ENCODE measurements at regions not wholly inside any gene's neighbourhood (a gene's known extent, or its start where the extent isn't known, plus 50 kb on each side); places are given as distances from the start of the nearest gene placed in this dataset.

GRCh38 chr5:74543162-74543995 lies 97.1 kb downstream of the ENC1 start:
- no peak for TF ChIP-seq CTCF (IDR thresholded peaks at IDR 0.05; ENCODE audit: borderline replicate concordance, insufficient read depth, low read depth, low read length)
- H3K4me3 ChIP-seq (ENCODE audit: low read depth, low read length) = no peak overlapping the region

- no peak for TF ChIP-seq CTCF (IDR thresholded peaks at IDR 0.05; ENCODE audit: borderline replicate concordance, insufficient read depth, low read depth, low read length)
- no peak overlapping the region for H3K4me3 ChIP-seq (ENCODE audit: low read depth, low read length)
Observed at GRCh38 chr5:74542482-74542881, 98.0 kb downstream of the ENC1 start.

- TF ChIP-seq CTCF (IDR thresholded peaks at IDR 0.05; ENCODE audit: borderline replicate concordance, insufficient read depth, low read depth, low read length) = no peak
- H3K4me3 ChIP-seq (ENCODE audit: low read depth, low read length) = no peak overlapping the region
Observed at GRCh38 chr5:74541381-74541781, 99.1 kb downstream of the ENC1 start.

DNA sequence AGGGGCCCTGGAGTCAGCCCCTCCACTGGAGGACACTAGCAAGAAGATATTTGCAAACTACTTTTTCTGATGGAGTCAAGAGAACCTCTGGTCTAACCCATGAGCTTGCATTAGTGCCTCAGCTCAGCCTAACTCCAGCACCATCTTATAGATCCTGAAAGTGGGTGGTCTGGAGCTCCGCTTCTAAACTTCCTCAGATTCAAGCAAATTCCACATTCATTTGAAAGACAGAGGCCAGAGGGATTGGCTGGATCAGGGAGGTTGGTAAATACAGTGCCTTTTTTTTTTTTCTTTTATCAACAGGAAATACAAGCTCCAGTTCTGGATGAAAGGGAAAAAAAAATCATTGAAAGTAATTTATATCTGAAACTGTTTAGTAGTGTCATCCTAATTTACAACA lies 99.9 kb downstream of the ENC1 start:
- no peak for TF ChIP-seq CTCF (IDR thresholded peaks at IDR 0.05; ENCODE audit: borderline replicate concordance, insufficient read depth, low read depth, low read length)
- no peak overlapping the region for H3K4me3 ChIP-seq (ENCODE audit: low read depth, low read length)

GRCh38 chr5:74539986-74540385 lies 100.5 kb downstream of the ENC1 start:
- no peak overlapping the region for H3K4me3 ChIP-seq (ENCODE audit: low read depth, low read length)
- TF ChIP-seq CTCF (IDR thresholded peaks at IDR 0.05; ENCODE audit: borderline replicate concordance, insufficient read depth, low read depth, low read length) = no peak

GRCh38 chr5:74538206-74538661 lies 102.3 kb downstream of the ENC1 start:
- no peak for TF ChIP-seq CTCF (IDR thresholded peaks at IDR 0.05; ENCODE audit: borderline replicate concordance, insufficient read depth, low read depth, low read length)

GRCh38 chr5:74536658-74537057 lies 103.9 kb downstream of the ENC1 start:
- no peak overlapping the region for H3K4me3 ChIP-seq (ENCODE audit: low read depth, low read length)
- TF ChIP-seq CTCF (IDR thresholded peaks at IDR 0.05; ENCODE audit: borderline replicate concordance, insufficient read depth, low read depth, low read length) = no peak

More at GRCh38 chr5:74538206-74538661, 102.3 kb downstream of the ENC1 start:
- no peak overlapping the region for H3K4me3 ChIP-seq (ENCODE audit: low read depth, low read length)
